ENCODE measurements at regions not wholly inside any gene's neighbourhood (a gene's known extent, or its start where the extent isn't known, plus 50 kb on each side); places are given as distances from the start of the nearest gene placed in this dataset.
"Not testable (repeated sequence)": the region's sequence is repeated elsewhere in the genome, so short reads cannot be mapped to it uniquely, and the experiment has no call there.

DNA sequence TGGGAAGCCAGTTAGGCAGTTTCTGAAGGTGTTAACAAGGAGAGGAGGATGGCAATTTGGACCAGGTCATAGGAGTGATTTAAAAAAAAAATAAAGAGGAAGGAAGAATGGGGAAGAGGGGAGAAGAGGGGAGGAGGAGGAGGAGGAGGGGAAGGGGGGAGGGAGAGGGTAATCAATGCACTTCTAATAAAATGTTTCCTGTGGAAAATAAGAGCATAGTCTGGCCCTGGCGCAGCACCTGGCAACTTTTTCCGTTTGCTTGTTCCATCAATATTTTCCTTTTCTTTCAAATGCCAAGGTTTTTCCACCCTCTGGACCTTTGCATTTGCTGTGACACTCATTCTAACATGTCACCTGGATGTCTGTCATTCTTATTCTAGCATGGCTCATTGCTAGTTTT is 308.2 kb downstream of the PPP1R3A start:
- no peak for DNase-seq (ENCODE audit: low read depth in 1 of 2, low spot score in 1 of 2)

- DNase-seq (ENCODE audit: low read depth in 1 of 2, low spot score in 1 of 2) = no peak
These were observed 310.0 kb downstream of the PPP1R3A start for GRCh38 chr7:113608782-113609181.

DNA sequence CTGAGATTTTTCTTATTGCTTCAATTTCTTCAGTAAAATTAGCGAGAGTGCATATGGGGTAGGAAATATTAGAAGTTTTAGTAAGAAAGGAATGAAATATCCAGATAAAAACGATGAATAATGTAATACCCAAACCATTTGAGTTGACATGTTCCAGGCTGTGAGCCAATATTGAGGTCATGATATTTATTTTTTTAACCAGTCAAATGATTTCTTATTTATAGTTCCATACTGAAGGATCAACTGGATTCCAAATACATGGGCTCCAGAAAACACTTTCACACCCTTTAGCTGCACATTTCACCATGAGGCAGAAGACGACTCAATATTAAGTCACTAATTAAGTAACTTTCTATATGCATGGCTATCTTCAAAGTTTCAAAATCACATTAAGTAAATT is 312.5 kb downstream of the PPP1R3A start:
- no peak for DNase-seq (ENCODE audit: low read depth in 1 of 2, low spot score in 1 of 2)

- not testable (repeated sequence) for DNase-seq (ENCODE audit: low read depth in 1 of 2, low spot score in 1 of 2)
These were observed 318.4 kb downstream of the PPP1R3A start for GRCh38 chr7:113600428-113600827.

- DNase-seq (ENCODE audit: low read depth in 1 of 2, low spot score in 1 of 2) = not testable (repeated sequence)
These were observed 325.4 kb downstream of the PPP1R3A start for GRCh38 chr7:113593455-113593854.

DNA sequence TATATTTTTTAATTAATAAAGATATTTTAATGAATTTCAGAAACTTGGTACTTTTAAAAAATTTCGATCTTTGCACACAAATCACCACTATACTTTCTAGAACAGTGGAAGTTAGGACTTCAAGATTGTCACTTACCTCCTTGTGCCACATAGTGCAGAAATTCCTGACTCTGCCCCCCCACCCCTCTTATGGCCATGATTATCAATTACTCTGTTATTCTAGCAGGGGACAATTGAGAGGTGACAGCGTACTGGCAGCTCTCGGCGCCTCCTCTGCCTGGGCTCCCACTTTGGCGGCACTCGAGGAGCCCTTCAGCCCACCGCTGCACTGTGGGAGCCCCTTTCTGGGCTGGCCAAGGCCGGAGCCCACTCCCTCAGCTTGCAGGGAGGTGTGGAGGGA is 325.9 kb downstream of the PPP1R3A start:
- DNase-seq (ENCODE audit: low read depth in 1 of 2, low spot score in 1 of 2) = not testable (repeated sequence)

DNA sequence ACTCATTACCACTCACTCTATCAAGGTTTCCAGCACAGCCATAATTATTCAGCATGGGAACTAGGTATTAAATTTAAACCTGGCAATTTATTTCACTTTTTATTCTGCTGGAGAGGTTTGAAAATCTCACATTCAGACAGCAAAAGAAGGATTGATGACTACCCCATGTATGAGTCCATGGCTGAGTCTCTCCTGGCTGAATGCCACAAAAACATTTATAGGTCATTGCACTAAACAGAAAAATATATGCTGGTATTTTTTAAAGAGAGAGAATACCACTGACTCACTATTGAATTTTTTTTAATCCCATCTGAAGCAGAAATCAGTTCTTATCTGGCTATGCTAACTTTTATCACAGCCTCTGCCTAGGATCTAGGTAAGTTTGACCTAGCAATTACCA is 336.3 kb downstream of the PPP1R3A start:
- no peak for DNase-seq (ENCODE audit: low read depth in 1 of 2, low spot score in 1 of 2)

GRCh38 chr7:113563257-113563656 is 355.6 kb downstream of the PPP1R3A start:
- not testable (repeated sequence) for DNase-seq (ENCODE audit: low read depth in 1 of 2, low spot score in 1 of 2)

DNA sequence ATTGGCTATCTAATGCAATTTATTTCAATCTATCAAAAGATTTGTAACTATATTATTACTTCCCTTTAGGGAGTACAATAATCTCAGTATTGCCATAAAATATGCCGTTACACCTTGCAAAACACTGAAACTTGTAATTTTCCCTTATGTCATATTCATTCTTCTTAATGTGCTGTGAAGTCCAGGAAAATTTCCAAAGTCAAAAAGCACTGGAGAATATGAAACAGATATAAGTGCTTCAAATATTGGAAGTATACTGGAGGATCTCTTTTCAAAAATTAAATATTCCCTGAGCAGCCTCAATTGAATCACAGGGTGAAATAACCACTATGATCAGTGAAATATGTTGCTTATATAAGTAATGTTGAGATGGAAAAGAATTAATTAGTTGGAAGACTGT is 356.0 kb downstream of the PPP1R3A start:
- no peak for DNase-seq (ENCODE audit: low read depth in 1 of 2, low spot score in 1 of 2)

DNA sequence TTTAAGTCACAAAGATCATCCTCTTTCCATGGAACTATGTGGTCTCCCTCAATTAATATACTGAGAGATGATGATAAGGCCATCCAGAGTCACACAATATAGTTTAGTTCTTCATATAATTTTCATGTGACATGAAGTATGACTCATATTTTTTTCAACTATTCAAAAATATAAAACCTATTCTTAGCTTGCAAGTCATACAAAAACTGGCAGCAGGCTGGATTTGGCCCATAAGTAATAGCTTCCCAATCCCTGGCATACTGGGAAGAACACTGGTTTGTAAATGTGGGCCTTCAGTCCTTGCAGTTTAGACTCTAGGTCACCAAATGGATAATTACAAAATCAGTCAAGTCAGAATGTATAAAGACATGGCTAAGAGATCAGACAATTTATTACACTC is 356.6 kb downstream of the PPP1R3A start:
- no peak for DNase-seq (ENCODE audit: low read depth in 1 of 2, low spot score in 1 of 2)

DNA sequence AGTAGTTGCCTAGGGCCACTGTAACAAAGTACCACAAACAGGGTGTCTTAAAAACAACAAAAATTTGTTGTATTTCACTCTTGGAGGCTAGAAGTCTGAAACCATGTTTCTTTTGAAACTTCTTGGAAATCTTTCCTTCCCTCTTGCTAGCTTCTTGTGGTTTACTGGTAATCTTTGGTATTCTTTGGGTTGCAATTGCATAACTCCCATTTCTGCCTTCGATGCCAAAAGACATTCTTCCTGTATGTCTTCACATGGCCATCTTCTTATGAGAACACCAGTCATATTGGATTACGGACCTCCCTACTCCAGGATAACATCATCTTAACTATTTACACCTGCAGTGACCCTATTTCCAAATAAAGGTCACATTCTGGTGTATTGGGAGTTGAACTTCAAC is 357.4 kb downstream of the PPP1R3A start:
- DNase-seq (ENCODE audit: low read depth in 1 of 2, low spot score in 1 of 2) = no peak

DNA sequence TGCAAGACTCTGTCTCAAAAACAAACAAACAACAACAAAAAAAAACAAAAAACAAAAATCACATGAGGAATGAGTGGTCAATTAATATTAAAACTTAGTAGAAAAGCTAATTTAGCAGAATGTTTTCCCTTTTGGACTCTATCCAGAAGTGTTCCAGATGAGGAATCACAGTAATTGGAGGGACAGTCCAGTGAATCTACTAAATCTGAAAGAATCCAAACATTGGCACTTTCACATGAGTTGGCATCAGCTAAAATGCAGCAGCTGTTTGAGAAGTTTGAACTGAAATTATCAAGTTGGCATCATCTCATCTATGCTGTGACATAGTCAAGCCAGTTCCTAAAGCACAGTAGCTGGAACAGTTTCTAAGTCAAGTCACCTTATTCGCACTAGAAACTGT is 367.8 kb downstream of the PPP1R3A start:
- no peak for DNase-seq (ENCODE audit: low read depth in 1 of 2, low spot score in 1 of 2)

DNA sequence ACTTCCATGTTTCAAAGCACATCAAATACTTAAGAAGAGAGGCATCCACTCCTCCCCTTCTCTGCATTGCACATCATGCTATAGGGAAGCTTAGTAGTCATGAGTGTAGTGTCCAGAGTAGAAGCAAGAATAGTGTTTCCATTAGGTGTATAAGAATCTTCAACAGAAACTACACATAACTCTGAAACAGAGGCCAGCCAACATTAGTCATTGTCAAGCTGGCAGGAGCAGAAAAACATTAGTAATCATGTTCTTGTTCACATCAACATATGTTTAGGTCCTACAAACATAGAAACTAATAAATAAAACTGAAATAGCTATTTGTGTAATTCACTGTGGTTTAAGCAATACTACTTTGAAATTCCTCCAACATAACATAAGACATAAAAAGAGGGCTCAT is 370.2 kb downstream of the PPP1R3A start:
- no peak for DNase-seq (ENCODE audit: low read depth in 1 of 2, low spot score in 1 of 2)

- DNase-seq (ENCODE audit: low read depth in 1 of 2, low spot score in 1 of 2) = no peak
These were observed 370.7 kb downstream of the PPP1R3A start for GRCh38 chr7:113548137-113548536.

DNA sequence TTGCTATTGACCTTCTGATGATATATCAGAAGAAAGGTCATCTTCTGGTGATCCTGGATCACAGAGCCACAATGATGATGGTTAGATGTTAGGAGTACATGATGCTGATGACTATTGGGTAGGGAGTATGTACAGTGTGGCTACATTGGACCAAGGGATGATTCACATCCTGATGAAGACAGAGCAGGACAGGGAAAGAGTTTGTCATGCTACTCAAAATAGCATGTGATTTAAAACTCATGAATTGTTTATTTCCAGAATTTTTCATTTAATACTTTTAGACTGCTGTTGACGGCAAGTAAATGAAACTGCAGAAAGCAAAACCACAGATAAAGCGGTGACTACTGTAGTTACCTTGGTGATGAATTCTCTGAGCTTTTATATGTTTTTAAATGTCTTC is 397.3 kb downstream of the PPP1R3A start:
- no peak for DNase-seq (ENCODE audit: low read depth in 1 of 2, low spot score in 1 of 2)

DNA sequence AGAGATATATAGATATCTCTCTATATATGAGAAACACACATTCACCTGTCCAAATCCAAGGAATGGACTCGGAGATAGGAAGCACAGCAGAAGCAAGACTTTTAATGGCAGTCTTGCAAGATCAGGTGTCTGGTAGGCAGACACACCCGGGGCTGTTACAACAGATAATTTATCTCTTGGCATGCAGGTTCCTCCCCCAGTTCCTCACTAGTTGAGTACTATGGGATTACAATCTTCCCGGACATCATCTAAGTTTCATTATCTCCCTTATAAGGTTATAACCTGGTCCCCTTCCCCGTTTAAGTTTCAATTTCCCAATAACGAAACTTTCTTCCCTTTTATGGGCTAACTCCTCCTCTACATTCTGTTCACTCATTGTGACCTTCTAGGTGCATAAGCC is 399.3 kb downstream of the PPP1R3A start:
- no peak for DNase-seq (ENCODE audit: low read depth in 1 of 2, low spot score in 1 of 2)

DNA sequence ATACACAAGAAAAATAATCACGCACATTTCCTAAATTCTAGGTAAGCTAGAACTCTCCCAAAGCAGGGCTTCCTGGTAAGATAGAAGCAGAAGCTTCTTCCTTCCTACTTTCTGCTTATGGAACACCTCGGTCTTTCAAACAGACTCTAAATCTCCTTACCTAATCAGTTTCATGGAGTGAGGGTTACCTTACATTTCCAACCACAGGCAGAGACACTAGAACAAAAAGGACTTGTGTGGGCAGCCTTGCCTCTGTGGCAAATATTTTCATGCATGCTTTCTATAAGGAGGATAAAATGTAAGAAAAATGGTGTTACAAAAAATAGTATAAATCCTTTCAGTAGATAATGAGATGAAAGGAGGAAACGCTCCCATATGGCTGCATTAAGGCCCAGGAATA is 386.3 kb upstream of the SMIM30 start:
- no peak for DNase-seq (ENCODE audit: low read depth in 1 of 2, low spot score in 1 of 2)

DNA sequence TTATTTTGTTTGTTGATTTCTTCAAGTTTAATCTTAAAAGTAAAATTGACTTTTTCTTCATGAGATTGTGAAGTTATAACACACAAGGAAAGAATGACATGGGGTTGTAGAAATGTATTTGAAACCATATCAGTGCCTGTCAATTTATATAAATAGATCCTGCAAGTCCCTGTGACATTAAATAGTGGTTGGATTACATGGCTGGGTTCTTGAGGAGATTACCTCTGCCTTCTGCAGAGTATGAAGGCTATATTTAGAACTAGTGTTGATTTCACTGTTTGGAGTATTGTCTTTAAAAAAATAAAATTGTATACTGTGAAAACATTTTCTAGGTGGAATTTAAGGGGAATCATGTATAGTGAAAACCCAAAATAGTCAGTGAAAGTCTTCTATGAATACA is 385.8 kb upstream of the SMIM30 start:
- no peak for DNase-seq (ENCODE audit: low read depth in 1 of 2, low spot score in 1 of 2)

GRCh38 chr7:113496586-113496985 is 378.2 kb upstream of the SMIM30 start:
- not testable (repeated sequence) for DNase-seq (ENCODE audit: low read depth in 1 of 2, low spot score in 1 of 2)

DNA sequence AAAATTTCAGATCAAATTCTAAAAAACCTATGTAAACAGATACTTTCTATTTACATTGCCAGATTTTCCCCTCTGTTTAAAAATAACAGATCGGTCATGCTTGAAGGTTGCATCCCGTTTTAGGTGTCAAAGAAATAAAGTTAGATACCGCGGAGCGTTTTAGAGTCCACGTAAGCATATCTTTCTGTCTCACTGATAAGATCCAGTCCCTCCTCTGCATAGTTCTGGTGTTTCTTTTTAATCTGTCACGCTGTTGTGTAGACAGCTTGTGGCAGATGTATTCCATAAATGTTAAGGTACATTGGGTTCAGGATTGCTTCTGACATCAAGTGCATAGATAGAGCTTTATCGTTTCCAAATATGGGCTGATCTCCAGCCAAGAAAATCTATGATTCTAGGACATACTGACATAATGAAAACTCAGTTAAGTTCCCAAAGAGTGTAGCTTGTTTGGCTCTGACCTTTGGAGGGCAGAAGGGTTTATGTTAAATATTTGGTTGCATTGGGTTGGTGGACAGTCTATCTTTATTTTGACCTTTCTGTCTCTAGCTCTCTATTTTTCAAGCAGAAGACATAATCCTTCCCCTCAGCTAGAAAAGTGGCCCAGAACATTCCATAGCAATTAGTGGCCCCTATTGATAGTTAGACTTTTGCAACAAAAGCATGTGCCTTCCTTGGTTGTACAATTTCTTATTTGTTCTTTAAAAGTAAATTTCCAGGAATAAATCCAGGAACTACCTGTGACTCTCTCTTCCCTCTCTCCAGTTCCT is 376.6 kb upstream of the SMIM30 start:
- not testable (repeated sequence) for DNase-seq (ENCODE audit: low read depth in 1 of 2, low spot score in 1 of 2)

GRCh38 chr7:113491305-113491704 is 373.0 kb upstream of the SMIM30 start:
- no peak for DNase-seq (ENCODE audit: low read depth in 1 of 2, low spot score in 1 of 2)

DNA sequence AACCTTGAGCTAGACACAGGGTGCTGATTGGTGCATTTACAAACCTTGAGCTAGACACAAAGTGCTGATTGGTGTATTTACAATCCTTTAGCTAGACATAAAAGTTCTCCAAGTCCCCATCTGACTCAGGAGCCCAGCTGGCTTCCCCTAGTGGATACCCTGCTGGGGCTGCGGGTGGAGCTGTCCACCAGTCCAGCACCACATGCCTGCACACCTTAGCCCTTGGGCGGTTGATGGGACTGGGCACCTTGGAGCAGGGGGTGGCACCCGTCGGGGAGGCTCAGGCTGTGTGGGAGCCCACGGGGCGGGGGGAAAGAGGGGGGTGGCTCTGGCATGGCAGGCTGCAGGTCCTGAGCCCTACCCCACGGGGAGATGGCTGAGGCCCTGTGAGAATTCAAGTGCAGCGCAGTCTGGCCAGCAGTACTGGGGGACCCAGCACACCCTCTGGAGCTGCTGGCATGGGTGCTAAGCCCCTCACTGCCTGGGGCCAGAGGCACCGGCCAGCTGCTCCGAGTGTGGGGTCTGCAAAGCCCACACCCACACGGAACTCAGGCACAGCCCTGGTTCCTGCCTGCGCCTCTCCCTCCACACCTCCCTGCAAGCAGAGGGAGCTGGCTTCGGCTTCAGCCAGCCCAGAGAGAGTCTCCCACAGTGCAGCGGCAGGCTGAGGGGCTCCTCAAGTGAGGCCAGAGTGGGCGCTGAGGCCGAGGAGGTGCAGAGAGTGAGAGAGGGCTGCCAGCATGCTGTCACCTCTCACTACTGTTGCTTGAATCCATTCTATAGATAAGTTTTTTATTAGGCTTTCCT is 369.8 kb upstream of the SMIM30 start:
- no peak for DNase-seq (ENCODE audit: low read depth in 1 of 2, low spot score in 1 of 2)

DNA sequence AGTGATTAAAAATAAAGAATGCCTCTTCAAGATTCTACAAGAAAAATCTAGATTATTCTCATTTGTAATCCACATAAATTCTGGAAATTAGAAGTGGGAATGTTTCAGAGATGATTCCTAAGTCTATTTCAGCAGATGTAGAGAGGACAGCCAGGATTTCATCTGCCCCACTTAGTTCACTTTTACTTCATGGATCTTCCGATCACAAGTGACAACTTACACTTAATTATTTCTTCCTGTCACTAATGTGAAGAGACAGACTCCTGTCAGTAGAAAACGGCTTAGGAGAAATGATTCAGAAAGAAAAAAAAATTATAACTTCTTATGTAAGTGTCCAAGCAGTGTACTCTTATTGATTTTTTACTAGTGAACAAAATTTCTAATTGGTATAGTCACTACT is 368.2 kb upstream of the SMIM30 start:
- DNase-seq (ENCODE audit: low read depth in 1 of 2, low spot score in 1 of 2) = no peak
